Right lobe of liver (tissue), 4 donors: ENCODE measurements at regions not wholly inside any gene's neighbourhood (a gene's known extent, or its start where the extent isn't known, plus 50 kb on each side); places are given as distances from the start of the nearest gene placed in this dataset.

Experiments used
- CTCF ChIP-seq, 4 donors: fragments of 200-600 bp in 3 of 4; fragments of 450-650 bp in 1 of 4; IDR thresholded peaks; one replicate each; pipeline versions ENCODE4 v1.5.1 to v1.8.0; 2016 to 2022; ENCODE audit warnings: antibody characterized with exemption in 4 of 4, mild to moderate bottlenecking in 2 of 4
- POLR2A ChIP-seq: fragments of 450-650 bp; IDR thresholded peaks from one replicate; pipeline ENCODE4 v1.6.1; 2017; ENCODE audit warnings: antibody characterized with exemption, mild to moderate bottlenecking
- donor health status: DM: no; HTN: no; CAD: no.
- donor health status: DM: no; HTN: no; CAD: no.
- donor health status: DM: no; HTN: yes; CAD: no.

- no peak for TF ChIP-seq CTCF (IDR thresholded peaks at IDR 0.05)
- TF ChIP-seq POLR2A: no peak
These were observed 423.6 kb upstream of the CDH11 start for GRCh38 chr16:65545413-65545956.
